RPMI8226 (cell line): ENCODE measurements at regions not wholly inside any gene's neighbourhood (a gene's known extent, or its start where the extent isn't known, plus 50 kb on each side); places are given as distances from the start of the nearest gene placed in this dataset.
"Not testable (repeated sequence)": the region's sequence is repeated elsewhere in the genome, so short reads cannot be mapped to it uniquely, and the experiment has no call there.

Source experiments
- DNase-seq: peaks from one replicate; pipeline ENCODE4 v3.0.0-alpha.2; 2015

DNA sequence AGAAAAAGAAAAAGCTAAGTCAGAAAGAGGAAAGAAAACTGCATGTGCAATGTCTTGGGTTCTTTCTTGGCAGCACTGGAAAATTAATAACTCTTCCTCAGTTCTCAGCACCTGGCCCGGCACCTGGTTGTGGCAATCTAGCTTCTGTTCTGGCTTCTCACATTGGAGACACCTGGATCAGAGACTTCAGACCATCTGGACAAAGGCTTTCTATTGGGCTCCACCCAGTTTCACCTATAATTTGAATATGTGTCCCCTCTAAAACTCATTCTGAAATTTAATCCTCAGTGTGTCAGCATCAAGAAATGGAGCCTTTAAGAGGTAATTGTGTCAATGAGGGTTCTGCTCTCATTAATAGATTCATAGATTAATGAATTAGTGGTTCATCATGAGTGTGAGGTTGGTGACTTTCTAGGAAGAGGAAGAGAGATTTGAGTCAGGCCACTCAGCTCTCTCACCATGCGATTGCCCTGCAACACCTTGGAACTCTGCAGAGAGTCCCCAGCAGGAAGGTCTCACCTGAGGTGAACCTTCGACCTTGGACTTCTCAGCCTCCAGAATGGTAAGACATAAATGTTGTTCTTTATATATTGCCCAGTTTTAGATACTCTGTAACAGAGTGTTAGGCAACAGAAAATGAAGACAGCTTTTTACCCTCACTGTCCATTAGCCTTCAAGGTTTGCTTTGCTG lies 679.9 kb downstream of the NTRK3 start:
- DNase-seq, result peak; percentile 91

DNA sequence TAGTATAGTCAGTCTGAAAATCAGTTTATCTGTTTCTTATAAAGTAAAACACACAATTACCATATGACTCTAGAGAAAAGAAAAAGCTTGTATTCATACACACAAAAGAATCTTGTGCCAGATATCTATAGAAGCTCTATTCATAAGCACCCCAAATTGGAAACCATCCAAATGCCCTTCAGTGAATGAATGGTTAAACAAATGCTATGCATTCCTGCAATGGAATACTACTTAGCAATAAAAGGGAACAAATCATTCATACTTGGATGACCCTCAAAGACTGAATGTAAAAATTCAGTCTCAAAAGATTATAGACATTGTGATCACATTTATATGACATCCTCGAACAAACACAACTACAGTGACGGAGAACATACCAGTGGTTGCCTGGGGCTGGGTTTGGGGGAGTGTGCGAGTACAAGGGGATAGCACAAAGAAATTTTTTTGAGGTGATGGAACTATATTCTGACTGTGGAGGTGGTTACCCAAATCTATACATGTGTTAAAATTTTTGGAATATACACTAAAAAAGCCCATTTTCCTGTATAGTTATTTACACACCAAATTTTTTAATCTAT lies 680.6 kb downstream of the NTRK3 start:
- peak; percentile 65 for DNase-seq

DNA sequence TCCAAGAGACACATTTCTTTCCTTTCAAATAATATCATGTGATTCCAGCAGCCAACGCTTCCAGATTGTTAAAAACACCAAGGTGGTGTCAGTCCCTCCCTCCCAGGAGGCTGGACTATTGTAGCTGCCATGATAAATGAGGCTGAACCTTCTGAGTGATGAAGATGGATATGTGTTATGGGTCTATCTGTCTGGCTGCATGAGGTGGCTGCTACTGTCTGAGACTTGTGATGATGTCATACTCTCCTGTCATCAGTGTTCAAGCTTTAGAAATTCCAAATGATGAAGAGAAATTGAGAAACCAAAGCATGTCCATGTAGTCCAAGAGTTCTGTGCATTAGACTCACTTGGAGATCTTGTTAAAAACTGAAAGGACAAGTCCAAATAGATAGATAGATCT lies 683.0 kb downstream of the NTRK3 start:
- DNase-seq, result no peak

DNA sequence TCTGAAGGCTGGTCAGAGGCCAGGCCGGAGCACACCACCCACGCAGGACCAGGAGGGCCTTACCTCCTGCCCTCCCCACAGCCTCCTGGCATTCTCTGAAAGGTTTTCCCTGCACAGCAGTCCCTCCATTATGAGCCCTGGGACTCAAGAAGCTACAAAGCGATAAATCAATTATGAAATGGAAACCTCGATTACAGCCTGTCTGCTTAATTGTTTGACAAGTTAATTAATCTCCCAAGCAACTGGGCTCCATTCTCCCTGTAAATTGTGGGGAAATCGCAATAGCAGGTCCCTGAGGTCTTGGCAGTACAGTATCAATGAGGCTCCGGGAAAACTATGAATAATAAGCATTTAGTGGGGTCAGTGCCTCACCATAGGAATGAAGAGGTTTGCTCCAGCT lies 683.5 kb downstream of the NTRK3 start:
- DNase-seq, result no peak

DNA sequence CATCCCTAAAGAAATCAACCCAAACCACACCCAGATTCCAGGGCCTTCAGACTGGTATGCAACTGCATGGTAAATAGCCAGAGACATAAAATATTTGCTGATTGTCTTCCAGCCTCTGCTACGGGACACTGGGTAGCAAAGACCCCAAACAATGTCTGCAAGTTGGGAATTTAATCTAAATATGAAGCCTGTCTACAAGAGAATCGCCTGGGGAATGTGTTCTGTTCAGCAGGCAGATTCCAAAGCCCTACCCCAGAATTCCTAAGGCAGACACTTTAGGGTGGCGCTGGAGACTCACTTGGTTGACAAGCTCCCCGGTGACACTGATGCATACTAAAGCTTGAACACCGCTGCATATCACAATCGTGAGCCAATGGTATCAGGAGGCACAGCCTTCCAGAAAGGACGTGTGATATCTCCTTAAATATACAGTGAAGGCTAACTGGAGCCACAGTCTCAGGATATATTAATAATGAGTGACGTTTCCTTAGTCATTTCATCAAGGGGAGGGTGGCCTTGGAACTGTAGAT lies 684.1 kb downstream of the NTRK3 start:
- no peak for DNase-seq

DNA sequence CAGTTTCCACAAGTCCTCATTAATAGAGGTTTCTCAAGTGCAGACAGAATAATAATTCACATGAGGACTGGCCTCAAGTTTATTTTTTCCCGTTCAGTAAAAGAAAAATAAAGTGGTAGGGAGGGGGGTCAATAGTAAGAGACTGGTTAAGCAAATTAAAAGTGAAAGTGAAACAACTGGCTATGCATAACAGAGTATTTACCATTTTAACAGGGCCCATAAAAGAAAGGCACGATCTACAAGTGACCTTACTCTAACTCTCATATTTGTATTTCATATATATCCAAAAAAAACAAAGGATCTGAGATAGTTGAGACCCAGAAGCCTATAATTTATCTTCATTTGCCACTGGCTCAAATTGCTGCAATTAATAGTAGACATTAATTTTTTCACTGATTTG lies 686.3 kb downstream of the NTRK3 start:
- DNase-seq, result peak; percentile 33

DNA sequence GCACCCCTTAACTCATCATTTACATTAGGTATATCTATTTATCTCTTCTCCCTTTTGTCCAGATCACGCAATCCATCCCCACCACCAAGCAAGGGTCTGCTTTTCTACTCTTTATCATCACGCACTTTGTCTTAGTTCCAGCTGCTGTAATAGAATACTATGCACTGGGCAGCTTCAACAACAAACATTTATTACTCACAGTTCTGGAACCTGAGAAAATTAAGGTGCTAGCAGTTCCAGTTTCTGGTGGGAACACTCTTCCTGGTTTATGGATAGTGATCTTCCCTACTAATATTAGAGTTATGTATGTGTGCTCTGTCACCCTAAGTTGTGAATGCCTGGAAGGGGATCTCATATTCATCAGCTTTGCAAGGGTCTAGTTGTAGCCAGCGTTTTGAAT lies 687.0 kb downstream of the NTRK3 start:
- no peak for DNase-seq

DNA sequence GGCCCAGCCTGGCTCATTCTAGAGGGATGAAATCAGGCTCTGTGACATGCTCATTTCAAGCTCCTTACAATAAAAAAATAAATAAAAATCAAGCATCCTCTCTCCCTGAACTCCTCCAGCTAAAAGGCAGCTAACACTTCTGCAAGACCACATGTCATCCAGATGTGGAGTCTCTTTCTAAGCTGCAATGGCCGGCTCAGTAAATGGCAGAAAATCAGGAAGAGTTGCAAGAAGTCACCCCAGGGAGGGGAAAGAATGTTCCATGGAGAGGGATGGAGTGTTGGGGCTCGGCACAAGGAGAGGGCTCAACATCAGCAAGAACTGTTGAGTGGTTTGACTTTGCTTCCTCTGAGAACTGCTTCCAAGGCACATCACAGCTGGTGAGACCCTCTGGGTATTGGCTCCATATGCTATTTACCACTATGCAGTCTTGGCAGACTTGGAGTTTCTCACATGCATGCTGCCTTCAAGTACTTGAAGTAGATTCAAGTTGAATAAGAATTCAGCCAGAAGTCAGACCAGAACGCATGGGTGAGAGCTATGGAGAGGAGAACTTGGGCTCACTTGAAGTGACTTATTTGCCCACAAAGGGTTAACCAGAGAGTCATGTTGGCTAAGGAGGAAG lies 689.0 kb downstream of the NTRK3 start:
- DNase-seq, result no peak

DNA sequence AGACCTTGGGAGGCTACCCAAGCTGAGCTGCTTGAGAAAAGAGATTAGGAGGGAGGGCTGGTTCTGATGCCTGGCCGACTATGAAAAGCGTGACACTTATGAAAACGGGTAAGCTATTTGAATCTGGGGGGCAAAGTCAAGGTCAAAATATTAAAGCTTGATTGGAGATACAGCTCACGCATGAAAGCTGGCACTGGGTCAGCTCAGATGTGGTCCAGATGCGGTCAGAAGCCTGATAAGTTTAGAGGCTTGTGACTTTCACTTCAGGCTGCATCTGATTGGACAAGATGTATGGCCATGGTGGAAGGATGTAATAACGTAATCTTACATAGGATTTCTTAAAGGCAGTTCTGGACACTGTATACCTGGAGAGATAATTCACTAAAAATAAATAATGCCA lies 690.3 kb downstream of the NTRK3 start:
- no peak for DNase-seq

DNA sequence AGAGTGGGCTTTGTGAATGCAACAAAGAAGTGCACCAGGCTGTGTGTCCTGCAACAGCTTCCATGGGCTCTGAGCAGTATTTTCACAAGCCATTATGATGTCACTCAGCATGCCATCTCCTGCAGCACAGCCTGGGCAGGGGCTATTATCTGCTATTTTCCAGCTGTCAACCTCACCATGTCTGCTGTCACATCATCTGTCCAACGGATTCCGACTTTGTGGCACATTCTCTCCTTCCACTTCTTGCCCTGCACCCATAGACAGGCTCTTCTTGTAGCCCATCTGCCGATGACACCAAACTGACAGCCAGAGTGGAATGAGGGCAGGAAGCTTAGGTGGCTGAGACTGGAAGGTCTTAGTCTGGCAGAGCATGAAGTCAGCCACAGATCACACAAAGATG lies 691.9 kb downstream of the NTRK3 start:
- DNase-seq, result no peak

DNA sequence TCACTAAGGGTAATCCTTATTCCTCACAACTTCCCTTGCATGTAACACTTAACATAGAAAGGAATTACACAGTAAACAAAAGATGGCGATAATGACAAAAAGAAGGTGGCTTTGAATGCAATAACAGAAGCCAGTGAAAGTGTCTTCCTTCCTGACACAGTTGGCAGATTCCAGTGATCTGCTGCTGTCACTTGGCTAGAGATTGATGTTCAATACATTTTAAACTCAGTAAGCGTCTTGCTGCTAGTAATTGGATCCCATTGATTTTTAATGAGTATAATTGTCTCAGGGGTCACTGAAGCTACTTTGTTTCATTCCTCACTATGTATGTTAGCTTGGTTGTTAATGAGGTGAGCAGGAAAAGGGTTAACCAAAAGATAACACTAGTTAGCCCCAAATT lies 692.7 kb downstream of the NTRK3 start:
- no peak for DNase-seq

DNA sequence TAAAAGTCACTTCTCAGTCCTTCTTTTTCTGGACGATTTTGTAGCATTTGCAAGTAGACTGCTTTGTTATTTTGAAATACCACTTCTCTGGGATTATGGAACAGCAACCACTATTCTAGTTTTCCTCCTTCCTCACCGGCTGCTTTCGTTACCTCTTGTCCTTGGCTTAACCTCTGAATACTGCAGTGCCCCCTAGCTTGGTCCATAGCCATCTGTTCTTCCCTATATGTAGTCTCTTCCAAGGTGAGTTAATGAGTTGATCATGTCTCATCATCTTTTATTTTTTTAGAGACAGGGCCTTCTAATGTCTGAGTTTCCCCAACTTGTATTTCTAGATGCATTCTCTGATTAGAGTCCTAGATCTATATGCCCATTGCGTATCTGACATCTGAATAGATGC lies 694.3 kb downstream of the NTRK3 start:
- DNase-seq, result no peak

DNA sequence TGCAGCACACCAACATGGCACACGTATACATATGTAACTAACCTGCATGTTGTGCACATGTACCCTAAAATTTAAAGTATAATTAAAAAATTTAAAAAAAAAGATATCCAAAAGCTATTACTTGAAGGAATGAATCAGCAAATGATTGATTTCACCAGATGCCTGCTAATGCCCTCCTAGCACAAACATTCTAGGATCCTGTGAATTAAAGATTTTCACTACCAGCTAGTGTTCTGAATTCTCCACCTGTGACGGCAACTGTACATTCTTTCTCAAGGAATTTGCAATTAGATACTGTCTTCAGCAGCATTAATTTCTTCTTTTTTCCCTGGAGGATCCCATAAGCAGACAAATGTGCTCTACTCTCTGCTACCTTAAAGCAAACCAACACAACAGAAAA lies 694.9 kb downstream of the NTRK3 start:
- no peak for DNase-seq

DNA sequence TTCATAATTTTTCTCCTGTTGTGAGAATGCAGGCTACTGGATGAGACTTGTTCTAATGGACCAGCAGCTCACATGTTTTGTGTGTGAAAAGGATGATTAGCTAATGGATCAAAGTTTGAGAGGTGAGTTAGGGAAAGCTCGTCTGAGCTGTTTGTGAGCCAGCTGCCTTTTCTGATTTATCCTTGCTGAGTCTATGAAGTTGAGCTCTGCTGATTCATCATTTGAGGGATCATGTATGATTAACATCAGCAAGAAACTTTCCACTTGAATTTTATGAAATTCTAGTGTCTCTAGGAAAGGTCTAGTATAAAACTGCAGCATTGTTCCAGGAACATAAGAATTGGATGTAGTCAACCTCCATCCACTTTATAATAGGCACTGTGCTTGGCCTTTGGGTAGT lies 698.7 kb downstream of the NTRK3 start:
- DNase-seq, result peak; percentile 26

DNA sequence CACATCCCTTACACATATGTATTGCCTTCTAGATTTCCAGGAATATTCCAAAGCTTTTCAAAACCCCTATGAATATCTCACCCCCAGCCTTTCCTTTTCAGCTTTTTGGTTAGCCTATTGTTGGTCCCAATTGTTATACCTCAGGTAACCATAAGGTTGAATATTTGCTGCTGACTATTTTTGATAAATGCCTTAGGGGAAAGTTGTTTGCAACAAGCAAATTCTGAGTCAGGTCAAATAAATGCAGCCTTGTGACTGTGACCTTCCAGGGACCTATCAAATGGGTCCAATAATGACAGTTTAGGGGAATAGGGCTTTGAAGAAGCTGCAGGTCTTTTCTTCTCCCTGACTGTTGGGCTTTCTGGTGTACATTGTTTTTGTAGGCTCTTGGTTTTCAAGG lies 699.7 kb downstream of the NTRK3 start:
- no peak for DNase-seq

DNA sequence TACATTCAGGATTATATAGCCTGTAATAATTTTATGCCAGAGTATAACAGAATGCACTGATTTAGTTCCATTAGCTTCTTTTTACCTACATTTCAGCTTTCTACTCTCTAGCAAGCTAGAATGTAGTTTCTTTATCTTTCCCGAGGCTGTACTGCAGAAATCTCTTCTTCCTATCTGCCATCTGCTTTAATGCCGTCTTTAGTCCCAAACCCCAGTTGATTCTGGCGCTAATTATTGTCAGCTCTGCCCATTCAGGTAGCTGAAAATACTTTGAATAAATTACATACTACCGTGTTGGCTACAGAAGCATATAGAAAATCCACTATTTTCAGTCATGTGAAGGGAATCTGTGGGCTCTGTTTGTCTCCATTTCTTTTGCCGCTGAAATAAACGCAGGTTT lies 706.7 kb downstream of the NTRK3 start:
- DNase-seq, result no peak

DNA sequence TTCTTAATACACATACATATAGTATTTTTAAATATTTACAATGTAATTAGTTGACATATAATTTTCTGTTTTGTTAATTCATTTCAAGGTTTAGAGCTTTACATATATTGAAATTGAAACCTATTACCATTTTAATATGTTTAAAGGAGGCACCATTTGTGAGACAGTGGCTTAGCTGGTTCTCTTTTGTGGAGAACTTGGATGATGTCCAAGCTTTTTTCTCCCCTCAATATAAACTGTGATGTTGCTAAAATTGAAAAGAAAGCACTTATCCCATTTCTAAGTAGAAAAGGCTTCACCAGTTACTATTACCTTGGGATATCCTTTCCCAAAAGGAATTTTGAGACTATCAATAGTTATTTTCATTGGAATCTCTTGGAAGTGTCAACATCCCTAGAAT lies 707.2 kb downstream of the NTRK3 start:
- DNase-seq, result peak; percentile 42

DNA sequence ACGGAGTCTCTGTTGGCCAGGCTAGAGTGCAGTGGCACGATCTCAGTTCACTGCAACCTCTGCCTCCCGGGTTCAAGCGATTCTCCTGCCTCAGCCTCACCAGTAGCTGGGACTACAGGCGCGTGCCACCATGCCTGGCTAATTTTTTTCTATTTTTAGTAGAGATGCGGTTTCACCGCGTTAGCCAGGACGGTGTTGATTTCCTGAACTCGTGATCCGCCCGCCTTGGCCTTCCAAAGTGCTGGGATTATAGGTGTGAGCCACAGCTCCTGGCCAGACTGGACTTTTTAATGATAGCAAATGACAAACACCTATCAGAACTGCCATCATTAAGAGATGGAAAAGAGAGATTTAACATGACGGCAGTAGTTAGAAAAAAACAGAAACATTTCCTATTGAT lies 707.9 kb downstream of the NTRK3 start:
- not testable (repeated sequence) for DNase-seq

DNA sequence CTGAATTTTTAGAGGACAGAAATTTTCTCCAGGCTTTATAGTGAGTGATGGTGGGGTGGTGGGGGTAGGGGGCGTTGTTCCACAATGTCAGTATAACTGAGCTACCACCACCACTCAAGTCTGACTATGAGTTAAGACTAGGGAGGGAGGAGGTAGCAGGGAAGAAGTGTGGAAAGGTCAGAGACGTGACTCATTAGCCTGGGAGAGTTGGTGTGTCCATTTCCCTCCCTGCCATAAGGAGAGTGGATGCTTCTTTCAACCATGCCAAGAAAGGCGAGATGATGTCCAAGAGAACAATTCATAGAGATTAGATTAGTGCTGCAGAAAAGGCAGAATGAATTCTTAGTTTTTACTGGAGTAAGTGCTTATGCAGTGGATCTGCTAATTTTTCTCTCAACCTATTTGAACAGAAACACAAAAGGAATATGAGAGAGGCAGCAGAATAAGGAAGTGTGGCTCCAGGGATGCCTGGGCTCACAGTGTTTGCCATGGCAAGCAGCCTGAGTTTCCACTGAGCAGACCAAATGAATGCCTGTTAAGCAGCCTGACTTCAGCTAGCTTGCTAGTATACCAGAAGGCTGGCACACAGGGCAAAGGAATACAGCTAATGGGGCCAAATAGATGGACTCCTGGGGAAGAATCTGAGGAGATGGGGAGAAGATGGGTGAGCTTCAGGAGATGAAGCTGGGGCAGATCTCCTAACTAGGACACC lies 708.9 kb downstream of the NTRK3 start:
- DNase-seq, result no peak

DNA sequence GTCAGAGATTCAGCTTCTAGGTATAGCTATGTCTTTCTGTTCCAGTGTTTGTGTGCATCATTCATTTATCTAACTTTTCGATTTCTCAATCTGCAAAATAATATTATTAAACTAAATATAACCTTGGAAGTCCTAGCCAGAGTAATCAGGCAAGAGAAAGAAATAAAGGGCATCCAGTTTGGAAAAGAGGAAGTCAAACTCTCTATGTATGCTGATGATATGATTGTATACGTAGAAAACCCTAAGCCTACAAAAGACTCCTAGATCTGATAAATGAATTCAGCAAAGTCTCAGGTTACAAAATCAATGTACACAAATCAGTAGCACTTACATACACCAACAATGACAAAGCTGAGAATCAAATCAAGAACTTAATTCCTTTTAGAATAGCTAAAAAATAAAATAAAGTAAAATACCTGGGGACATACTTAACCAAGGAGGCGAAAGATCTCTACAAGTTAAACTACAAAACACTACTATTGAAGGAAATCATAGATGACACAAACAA lies 718.2 kb downstream of the NTRK3 start:
- DNase-seq, result no peak

DNA sequence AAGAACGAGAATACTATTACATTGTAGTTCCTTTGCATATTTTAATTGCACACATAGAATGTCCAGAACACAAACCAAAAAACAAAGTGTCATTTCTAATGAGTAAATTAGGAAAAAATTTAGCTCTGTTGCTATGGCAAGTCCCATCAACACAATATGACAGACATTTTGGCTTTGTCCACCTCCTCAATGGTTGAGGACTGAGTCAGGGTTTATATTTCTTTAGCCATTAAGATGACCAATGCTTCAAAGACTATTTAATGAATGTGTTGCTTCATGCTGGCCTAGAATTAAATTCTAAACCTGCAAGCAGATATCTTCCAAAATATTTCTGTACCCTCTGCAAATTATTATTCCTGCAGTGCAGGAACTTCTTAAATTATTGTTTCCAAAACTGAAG lies 719.2 kb downstream of the NTRK3 start:
- DNase-seq, result no peak

DNA sequence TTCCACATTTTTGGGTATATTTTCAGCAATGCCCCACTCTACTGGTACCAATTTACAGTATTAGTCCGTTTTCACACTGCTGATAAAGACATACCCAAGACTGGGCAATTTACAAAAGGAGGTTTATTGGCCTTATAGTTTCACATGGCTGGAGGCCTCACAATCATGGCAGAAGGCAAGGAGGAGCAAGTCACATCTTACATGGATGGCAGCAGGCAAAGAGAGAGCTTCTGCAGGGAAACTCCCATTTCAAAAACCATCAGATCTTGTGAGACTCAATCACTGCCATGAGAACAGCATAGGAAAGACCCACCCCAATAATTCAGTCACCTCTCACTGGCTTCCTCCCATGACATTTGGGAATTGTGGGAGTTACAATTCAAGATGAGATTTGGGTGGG lies 722.9 kb downstream of the NTRK3 start:
- DNase-seq, result not testable (repeated sequence)

DNA sequence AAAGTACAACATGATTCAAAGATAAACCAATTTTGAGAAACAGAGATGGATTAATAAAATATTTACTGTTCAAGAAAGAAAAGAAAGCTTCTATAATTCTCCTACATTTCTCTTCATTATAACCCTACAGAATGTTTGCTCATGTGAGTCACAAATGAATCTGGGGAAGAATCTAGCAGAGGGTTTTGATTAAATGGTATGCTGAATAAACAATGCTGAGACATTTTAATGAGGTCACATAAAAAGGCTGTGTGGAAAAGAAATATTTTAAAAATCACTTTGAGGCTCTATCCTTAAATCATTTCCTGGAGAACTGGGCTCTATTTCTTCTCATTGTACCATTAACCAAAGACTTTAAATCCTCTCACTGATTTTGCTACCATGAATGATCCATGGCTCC lies 727.7 kb downstream of the NTRK3 start:
- no peak for DNase-seq

DNA sequence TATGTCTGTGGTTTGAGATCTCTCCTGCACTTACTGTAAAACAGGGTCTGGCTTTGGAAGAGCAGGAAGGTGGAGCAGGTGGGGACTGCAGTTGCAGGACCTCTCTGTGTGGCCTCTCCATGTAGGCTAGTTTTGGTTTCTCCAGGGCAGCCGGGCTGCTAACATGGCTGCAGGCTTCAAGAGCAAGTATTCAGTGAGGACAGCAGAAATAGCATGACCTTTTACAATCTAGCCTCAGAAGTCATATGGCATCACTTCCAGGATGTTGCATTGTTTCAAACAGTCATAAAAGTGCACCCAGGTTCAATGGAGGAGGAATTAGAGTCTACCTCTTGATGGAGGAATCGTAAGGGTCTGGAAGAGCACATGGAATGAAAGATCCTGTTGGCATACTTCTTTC lies 728.7 kb downstream of the NTRK3 start:
- no peak for DNase-seq
